ENCODE measurements at regions not wholly inside any gene's neighbourhood (a gene's known extent, or its start where the extent isn't known, plus 50 kb on each side); places are given as distances from the start of the nearest gene placed in this dataset.

DNA sequence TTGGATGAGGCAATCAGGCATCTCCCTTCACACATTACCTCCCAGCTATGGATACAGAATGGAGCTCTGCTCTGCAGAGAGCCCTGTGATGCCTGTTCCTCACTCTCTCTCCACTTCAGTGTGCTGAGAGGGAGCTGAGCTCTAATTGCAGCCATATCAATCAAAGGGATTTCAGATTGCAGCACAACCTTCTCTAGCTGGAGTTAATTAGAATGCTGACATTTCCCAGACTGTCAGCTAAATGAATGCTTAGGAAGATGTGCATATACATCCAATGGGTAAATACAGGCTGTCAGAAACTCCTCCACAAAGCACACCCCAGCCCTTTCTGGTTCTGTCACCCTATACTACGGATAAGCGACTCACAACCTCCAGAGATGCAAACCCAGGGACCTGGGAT, 402.6 kb downstream of the EIPR1 start:
- DNase-seq = no peak

DNA sequence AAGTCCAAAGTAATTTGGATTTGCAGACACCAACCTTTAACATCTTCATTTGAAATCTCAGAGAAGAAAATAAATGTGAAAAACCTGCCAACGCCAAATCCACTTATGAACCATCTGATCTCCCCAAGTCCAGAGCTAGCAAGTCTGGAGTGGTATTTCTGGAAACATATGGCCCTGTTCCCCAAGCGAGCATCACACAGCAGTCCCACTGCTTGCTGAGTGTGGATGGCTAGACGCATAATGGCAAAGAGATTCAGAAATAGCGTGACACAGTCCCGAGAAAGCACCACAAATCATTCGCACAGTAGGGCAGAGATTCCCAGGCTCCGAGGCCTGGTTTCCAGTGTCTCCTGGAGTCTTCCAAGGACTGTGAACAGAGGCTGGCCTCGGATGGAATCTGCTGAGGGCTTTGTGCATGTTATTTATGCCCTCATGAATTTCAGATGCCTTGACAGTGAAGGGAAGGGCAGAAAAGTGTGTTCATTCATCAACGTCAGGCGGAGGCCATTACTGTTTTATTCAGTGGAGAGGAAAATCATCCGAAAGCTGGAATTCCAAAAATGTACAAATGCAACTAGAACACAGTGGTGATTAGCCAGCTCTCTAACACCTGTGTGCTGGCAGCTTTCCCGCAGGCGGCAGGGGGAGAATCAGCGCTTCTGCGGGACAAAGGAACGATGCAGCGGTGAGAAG, 417.0 kb downstream of the EIPR1 start:
- DNase-seq = no peak

DNA sequence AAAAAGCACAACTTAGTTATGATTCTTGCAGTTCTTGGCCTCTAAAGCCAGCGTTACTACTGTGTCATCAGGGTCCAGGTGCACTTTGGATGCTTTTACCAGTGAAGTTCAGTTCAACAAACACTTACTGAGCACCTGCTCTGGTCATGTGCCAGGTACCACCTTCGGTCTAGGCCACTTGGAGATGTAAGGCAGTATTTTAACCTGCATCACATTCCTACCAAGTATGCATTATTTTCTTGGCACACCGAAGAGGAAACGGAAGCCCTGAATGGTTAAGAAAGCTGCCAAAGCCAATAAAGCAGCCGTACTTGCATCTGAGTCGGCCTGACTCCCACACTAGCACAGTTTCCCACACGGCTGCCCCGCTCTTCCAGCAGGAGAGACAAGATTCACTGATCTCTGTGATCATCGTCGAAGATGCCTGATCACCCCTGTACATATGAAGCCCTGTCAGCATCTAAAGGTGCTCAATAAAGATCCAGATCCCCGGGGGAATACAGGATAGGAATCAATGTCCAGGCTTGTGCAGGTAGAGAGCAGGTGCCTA, 427.1 kb downstream of the EIPR1 start:
- DNase-seq = no peak

DNA sequence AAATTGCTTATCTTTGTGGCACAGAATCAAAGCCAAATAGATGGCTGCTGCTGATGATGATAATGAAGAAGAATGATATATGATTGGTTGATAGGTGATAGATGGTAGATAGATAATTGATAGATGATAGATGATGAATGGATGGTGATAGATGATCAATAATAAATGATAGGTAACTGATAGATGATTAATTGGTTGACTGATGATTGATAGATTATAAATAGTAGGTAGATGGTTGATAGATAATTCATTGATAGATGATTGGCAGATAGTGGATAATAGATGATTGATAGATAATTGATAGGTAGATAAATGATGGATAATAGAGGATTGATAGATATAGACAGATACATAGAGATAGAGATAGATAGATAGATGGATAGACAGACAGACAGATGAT, 430.2 kb downstream of the EIPR1 start:
- DNase-seq = no peak

DNA sequence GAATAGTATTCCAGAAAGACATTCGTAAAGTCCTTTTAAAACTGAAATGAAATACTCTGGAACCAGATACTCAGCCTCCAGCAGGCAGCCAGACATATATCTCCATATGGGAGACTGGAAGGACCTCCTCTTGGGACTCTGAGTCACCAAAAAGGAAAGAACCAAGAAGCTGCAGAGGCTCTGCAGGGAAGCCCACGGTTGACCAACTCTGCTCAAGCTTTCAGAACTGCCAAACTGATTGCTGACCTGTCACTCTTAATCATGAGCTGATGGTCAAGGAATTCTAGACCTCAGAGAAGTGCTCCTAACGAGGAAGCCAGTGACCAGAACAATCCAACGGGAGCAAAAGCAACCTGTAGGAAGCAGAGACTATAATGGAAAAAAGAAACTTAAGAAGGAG, 434.7 kb downstream of the EIPR1 start:
- DNase-seq = no peak

DNA sequence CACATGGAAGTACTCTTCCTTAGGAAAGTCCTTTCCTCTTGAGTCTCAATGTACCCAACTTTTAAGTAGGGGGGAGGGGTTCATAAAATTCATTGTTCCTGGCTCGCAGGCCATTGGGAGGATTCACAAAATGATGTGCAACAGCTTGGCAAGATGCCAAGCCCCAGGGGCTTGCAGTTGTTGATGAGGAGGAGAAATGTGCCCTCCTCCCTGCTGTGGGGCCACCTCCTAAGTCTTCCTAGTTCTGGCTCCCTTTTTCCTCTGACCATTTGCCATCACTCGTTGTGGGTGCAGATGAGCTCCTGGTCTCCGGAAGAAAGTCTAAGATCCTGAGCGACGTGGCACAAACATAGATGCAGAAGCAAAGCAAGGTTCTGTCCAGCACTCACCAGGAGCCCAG, 435.4 kb downstream of the EIPR1 start:
- no peak for DNase-seq

DNA sequence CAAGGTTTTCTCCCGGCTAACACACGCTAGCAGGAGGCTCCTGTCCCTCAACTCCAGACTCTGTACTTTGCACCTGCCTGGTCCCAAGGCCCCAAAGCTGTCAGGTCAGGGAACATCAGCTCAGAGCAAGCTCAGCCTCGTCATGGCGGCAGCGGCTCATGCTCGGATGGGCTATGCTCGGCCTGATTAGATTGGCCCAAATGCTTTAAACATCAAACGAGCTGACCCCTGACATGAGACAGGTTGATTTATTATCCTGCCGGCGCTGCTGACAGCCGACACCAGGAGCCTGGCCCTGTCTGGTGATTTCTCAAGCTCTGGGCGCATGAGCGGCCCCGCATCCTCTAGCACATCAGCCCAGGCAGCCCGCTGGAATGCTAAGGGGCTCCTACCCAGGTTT, 436.4 kb downstream of the EIPR1 start:
- DNase-seq = no peak

DNA sequence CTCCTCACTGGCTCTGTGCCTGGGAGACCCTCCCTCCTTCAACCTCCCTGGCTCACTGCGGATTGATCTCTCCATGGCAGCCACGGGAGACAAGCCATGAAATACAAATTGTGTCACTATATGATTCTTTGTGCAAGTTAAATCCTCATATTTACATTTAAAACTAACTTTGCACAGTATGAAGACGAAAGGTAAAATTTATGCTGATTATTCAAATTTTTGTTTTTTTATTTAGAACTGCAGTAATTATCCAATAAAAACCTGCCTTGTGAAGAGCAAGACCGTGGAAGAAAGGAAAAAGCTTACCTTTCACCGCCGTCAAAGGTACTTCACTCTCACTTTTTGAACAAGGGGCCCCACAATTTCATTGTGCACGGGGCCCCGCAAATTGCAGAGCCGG, 436.9 kb downstream of the EIPR1 start:
- DNase-seq = no peak

DNA sequence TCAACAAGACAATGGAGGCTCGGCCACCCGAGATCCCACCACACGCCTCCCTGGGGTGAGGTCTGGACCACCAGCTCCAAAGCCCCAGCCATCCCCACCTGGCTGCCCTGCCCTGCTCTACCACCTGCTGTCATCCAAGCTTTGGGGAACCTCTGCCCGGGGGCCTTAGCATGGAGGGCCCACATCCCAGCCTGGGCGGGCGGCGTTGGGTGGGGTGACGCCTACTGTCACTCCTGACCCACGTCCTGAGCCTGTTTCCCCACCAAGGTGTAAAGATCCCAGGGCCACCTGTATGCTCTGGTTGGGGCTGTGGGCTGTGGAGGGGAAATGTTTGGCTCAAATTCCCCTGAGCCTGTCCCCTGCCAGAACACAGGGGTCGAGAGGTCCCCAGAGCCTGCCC, 437.6 kb downstream of the EIPR1 start:
- no peak for DNase-seq

DNA sequence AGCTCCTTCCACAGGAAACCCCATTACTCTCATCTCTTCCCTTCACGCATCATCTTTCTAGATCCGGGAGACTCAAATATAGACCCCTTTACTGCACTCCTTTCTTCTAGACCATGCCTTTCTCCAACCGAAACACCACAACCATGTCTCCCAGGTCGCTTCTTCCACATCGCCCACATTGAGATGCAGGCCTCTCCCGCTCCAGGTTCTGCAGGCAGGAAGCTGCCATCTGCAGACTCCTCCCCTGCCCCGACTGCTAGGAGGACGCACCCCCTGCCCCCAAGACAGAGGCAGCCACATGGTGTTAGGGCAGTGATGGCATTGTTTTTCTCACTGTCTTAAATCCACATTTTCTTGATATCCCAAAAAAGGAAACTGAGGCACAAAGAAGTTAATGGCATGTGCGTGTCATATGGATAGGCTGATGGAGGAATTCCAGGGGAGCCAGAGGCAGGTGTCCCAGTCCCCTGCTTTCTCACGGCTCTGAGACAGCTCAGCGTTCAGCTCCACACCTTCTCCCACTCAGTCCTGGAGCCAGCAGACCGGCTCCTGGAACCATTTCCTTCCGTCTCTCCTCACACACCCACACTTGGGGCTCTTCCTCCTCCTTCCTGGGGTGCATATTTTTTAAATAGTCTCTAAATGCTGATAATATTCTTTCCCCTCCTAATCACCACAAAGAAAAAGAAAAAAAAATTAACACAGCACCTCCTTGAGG, 438.4 kb downstream of the EIPR1 start:
- DNase-seq = no peak

DNA sequence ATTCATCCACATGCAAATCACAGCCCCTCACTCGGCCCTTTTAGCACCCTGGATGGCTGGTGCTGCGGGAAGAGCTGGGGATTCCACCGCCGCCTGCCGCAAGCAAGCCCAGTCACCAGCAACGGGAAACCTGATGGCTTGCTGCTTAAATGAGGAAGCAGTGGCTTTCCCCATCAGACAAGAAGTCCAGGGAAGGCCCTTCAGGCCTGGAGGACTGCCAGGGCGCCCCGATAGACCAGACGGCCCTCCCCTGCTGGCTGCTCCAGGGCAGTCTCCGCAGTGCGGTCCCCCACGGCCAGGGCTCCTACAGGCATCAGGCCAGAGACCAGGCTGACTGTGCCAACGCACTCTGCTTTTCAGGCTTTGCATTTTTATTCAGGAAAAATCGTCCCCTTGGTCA, 439.1 kb downstream of the EIPR1 start:
- DNase-seq = no peak

DNA sequence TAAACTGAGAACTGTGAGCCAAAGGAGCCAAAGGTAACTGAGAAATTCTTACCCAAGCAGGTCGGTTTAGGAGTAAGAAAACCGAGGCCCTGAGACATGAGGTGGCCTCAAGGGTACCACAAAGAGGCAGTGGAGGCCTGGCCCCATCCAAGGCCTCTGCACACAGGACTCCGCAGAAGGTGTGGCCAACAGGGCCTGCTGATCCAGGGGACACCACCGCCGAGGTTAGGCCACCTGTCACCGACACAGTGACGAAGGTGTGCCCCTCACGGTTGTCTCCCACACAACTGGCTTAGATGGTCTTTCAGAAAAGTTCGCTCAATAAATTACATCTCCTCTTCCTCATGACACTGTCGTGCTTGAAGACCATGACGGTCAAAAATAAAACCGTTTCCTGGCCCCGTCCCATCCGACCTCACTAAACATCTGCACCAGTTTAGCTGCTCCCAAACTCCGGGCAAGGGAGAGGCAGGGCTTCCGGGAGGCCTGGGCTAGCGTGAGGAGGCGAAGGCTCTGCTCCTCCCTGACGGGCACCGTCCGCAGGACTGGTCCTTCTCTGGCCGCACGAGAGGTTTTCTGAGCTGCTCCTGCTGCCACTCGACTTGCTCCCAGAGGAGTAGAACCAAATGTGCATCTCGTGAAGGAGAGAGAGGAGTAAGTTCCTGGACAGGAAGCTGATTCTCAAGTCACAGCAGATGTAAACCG, 442.0 kb downstream of the EIPR1 start:
- DNase-seq = no peak

DNA sequence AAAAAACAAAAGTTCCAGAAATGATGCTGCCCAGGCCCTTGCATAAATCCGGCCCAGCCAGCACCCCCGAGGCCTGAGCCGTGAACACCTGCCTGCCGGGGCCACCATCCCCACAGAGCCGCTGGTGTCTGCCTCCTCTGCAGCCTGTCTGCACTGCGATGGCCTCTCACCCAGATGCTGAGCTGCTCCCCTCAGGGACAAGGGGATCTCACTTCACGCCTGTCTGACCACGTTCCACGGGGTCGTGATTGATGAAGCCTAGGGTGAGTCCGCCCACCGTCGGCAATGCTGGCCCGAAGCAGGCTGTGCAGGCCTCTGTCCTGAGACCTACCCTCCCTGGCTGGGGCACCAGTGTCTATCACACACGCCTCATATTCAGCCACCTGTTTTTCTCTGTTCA, 444.2 kb downstream of the EIPR1 start:
- DNase-seq = no peak

DNA sequence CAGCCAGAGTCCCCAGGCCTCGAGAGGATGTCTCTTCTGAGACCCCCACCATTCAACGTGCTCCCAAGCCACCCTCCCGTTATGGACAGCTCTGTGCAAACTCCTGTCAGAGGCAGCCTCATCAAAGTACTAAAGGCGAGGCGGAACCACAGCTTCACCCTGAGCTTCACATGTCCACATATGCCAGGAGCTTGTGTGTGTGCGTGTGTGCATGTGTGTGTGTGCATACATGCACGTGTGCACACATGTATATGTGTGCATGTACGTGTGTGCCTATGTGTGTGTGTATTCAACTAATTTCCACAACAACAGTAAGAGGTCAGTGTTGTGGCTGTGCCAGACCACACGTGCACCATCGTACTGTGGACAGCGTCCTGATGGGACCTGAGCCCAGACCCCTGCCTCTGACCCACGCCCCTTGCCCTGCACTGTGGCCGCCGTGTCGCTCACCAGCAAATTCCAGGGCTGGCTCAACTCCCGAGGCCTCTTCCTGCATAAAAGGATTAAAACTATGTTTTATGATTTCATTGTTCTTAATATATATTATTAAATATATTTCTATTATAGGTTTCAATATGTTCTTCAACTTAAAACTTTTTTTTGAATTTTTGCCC, 444.8 kb downstream of the EIPR1 start:
- no peak for DNase-seq

DNA sequence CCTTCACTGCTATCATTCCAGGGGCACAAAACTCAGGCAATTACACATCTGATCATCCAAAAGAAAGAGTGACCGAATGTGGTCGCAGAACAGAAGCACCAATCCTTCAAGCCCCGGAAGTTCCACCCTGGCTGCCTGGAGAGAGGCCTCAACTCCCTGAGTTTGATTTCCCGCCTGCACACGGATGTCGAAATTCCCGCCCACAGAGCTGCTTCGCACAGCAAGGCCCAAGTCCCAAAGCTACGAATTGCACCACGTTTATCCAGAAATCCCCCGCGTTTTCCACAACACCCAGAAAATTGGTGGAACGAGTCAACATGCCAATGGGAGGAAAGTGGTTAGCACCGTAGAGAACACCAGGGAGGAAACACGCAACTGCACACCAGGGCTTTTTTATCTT, 445.4 kb downstream of the EIPR1 start:
- no peak for DNase-seq

DNA sequence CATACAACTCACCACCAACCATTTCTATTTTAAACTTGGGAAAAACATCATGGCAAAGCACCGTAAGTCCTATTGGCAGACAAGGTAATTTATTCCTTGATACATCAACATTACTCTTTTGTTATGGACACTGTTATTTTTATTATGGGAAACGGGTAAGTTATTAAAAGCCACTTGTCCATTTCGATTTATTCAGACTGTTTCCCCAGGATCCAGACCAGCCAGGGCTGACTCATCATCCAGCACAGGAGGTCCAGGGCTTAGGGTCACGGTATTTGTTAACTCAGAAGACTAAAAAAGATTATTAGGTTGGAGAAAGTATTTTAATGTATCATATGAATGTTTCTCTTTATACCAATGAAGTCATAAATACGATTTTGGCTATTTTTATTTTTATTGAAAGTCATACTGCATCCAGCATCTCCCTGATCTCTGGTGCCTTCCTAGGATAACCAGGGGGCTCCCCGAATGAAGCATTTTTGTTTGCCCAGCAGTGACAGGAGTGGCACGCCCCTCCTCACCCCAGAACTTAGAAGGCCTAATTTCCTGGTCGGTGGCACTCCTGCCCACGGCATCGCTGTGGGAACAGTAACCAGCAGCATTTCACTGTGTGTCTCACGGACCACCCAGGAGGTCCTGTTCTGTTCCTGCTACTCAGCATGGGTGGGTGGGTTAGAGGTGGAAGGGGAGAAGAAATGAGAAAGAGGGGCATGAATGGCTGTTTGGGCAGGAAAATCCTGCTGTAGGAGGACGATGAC, 446.1 kb downstream of the EIPR1 start:
- no peak for DNase-seq

DNA sequence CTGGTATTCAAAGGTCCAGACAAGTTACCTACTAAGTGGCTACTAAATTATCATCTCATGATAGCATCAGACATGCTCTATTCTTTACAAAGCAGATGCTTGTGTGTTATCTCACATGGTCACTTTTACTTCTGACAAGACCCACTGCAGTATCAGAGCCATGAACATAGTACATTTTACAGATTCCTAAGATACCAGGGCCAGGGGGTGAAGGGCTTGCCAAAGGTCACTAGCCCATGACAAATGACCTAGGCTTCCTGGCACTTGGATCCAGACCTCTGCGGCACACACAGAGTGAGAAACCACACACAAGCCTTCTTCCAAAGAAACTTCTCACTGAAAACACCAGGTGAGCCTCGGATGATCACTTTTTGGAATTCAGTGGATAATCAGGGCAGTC, 446.8 kb downstream of the EIPR1 start:
- DNase-seq = no peak

DNA sequence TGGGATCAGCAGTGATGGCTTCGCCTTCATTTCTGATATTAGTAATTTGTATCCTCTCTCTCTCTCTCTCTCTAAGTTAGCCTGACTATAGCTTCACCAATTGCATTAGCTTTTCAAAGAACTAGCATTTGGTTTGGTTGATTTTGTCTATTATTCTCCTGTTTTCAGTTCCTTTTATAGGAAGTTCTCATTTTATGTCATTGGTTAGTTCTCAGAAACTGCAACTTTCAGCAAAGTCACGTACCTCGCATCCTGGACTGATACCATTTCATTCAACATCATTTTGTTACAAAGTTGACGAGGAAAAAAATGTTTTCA, 450.8 kb downstream of the EIPR1 start:
- DNase-seq = peak; percentile 2

DNA sequence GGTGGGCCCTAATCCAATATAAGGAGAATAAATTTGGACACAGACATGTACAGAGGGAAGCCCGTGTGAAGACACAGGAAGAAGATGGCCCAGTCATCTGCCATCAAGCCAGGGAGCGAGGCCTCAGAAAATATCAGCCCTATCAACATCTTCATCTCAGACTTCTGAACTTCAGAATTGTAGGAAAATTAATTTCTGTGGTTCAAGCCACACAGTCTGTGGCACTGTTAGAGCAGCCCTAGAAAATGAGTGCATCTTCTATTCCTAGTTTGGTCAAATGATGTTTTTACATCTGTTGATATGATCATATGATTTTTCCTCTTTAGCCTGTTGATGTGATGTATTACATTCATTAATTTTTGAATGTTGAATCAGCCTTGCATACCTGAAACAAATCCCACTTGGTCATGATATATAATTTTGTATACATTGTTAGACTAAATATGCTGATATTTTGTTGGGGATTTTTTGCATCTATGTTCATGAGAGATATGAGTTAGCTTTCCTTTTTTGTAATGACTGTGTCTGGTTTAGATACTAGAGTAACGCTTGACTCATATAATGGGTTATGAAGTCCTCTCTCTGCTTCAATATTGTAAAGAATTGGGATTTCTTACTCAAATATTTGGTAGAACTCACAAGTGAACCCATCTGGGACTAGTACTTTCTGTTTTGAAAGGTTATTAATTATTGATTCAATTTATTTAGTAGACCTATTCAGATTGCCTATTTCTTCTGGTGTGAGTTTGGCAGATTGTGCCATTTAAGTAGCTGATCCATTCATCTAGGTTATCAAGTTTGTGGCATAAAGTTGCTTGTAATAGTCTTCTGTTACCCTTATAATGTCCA, 451.4 kb downstream of the EIPR1 start:
- peak; percentile 17 for DNase-seq

DNA sequence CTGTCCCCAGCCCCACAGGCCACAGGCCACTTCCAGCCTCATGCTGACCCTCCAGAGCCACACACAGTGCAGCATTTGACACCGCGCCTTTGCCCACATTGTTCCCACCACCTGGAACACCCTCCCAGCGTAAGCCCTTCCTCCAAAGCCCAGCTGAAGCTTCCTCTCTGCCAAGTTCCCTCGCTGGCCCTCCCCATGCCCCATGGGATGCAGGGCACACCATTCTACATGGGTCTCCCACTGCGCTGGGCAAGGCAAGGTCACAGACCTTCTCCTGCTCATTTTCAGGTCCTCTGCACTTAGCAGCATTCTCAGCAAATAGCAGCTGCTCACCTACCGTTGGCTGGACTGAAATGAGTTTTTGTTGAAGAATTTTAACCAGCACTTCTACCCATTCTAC, 455.5 kb downstream of the EIPR1 start:
- DNase-seq = no peak

DNA sequence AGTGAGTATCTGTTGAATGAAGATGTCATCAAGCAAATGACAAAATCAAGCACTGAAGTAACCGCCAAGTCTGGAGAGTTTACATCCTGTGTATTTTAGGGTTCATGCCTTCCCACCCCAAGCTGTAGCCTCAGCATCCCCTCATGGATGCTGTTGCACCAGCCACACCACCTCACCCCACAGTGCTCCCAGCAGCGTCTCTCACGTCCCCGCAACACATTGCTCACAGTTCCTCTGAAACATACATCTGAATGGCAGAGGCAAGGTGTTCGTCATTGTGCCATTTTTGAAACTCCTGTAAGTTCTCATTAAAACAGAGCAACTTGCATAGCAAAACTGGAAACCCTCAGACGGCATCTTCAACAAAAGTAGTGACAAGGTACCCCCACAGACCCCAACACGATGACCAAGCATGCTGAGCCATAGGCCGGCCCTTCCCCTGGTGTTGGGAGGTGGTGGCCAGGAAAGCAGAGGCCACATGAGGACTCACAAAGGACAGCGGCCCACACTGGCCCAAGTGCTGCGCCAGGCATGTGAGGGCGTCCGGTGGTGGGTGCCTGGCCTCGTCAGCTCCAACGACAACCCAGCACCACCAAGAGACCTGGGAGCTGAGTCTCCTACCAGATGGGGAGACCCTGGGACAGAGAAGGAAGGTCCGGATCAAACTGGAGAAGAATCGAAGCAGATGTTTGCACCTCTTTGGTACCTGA, 456.5 kb downstream of the EIPR1 start:
- DNase-seq = no peak

All from activated CD4-positive, alpha-beta T cell treated with anti-CD3 and anti-CD28 coated beads, Interleukin-10, Interleukin-2, amounts not matched to agents 100 ng/mL and 50 ng/mL, durations not matched to agents 16 hours and 8 hours (primary cell).